ENCODE measurements at regions not wholly inside any gene's neighbourhood (a gene's known extent, or its start where the extent isn't known, plus 50 kb on each side); places are given as distances from the start of the nearest gene placed in this dataset.
"Not testable (repeated sequence)": the region's sequence is repeated elsewhere in the genome, so short reads cannot be mapped to it uniquely, and the experiment has no call there.

- no peaks in the 10 kb centered on the region for H3K9me3 Mint-ChIP-seq (ENCODE audit: unreplicated experiment)
- no peak for TF ChIP-seq CTCF (IDR thresholded peaks at IDR 0.05; ENCODE audit: unreplicated experiment)
- H3K4me3 Mint-ChIP-seq (ENCODE audit: unreplicated experiment) = no peak overlapping the region
- no peak for DNase-seq (ENCODE audit: low spot score)
- H3K27me3 Mint-ChIP-seq (ENCODE audit: unreplicated experiment) = no peaks in the 10 kb centered on the region
- H3K36me3 Mint-ChIP-seq (ENCODE audit: low read depth, unreplicated experiment) = no peaks in the 10 kb centered on the region
- no peaks in the 10 kb centered on the region for H3K4me1 Mint-ChIP-seq (ENCODE audit: unreplicated experiment)
- no peak overlapping the region for H3K27ac Mint-ChIP-seq (ENCODE audit: unreplicated experiment)
Measured at GRCh38 chr7:9349625-9350024, 916.2 kb downstream of the NXPH1 start.

DNA sequence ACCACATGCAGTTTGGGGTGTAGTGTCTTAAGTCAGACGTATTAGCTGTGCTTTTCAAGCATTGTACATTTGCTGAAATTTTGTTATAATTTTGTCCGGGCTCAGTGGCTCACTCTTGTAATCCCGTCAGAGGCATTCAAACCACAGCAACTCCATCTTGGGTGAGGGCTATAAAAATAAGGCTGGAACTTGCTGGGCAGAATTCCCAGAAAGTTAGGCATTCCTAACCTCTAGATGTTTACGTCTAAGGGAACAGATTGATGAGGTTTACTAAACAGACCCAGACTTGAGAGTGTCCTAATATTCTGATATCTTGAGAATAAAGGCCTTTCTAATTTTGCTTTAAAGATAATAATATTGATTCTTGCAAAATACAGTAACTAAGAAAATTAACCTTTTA lies 957.8 kb downstream of the NXPH1 start:
- peaks cover 6% of the 10 kb centered on the region for H3K27me3 Mint-ChIP-seq (ENCODE audit: unreplicated experiment)
- DNase-seq (ENCODE audit: low spot score) = no peak
- H3K9me3 Mint-ChIP-seq (ENCODE audit: unreplicated experiment) = peaks cover 3% of the 10 kb centered on the region
- no peaks in the 10 kb centered on the region for H3K36me3 Mint-ChIP-seq (ENCODE audit: low read depth, unreplicated experiment)
- TF ChIP-seq CTCF (IDR thresholded peaks at IDR 0.05; ENCODE audit: unreplicated experiment) = no peak
- no peaks in the 10 kb centered on the region for H3K4me1 Mint-ChIP-seq (ENCODE audit: unreplicated experiment)
- H3K4me3 Mint-ChIP-seq (ENCODE audit: unreplicated experiment) = no peak overlapping the region
- H3K27ac Mint-ChIP-seq (ENCODE audit: unreplicated experiment) = no peak overlapping the region

DNA sequence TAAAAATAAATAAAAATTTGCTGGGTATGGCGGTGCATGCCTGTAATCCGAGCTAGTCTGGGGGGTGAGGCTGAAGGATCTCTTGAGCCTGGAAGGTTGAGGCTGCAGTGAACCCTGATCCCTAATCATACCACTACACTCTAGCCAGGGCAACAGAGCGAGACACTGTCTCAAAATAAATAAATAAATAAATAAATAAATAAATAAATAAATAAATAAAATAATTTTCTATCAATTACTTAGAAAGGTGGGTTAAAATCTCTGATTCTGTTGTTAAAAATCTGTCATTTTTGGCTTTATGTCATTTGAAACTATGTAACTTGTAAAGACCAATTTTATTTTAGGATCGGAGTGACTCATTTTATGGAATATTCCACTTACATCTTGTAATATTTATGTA lies 958.6 kb downstream of the NXPH1 start:
- H3K4me1 Mint-ChIP-seq (ENCODE audit: unreplicated experiment) = no peaks in the 10 kb centered on the region
- H3K27me3 Mint-ChIP-seq (ENCODE audit: unreplicated experiment) = peaks cover 6% of the 10 kb centered on the region
- no peak for DNase-seq (ENCODE audit: low spot score)
- no peaks in the 10 kb centered on the region for H3K36me3 Mint-ChIP-seq (ENCODE audit: low read depth, unreplicated experiment)
- peaks cover 3% of the 10 kb centered on the region for H3K9me3 Mint-ChIP-seq (ENCODE audit: unreplicated experiment)
- H3K4me3 Mint-ChIP-seq (ENCODE audit: unreplicated experiment) = no peak overlapping the region
- TF ChIP-seq CTCF (IDR thresholded peaks at IDR 0.05; ENCODE audit: unreplicated experiment) = no peak
- H3K27ac Mint-ChIP-seq (ENCODE audit: unreplicated experiment) = no peak overlapping the region

- not testable (repeated sequence) for H3K27ac Mint-ChIP-seq (ENCODE audit: unreplicated experiment); DNase-seq (ENCODE audit: low spot score); H3K4me3 Mint-ChIP-seq (ENCODE audit: unreplicated experiment); H3K27me3 Mint-ChIP-seq (ENCODE audit: unreplicated experiment); H3K9me3 Mint-ChIP-seq (ENCODE audit: unreplicated experiment); H3K36me3 Mint-ChIP-seq (ENCODE audit: low read depth, unreplicated experiment); H3K4me1 Mint-ChIP-seq (ENCODE audit: unreplicated experiment)
Measured at GRCh38 chr7:9404386-9404785, 971.0 kb downstream of the NXPH1 start.

DNA sequence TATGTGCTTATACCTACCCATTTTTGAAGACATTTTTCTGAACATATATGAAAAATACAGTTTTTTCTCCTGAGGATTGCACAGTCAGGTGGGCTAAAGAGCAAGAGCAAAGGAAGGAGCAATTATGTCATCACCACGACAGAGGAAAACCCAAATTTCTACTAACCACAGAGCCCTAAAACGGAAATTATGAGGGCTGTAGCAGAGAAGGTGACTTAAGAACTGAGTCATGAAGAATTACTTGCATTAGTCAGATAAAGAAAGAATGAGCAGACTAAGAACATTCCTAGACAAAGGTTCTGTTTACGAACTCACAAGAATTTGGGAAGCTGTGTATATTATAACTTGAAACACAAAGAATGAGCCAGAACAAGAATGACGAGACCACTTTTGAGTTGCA lies 974.4 kb downstream of the NXPH1 start:
- DNase-seq (ENCODE audit: low spot score) = no peak
- no peak for TF ChIP-seq CTCF (IDR thresholded peaks at IDR 0.05; ENCODE audit: unreplicated experiment)
- Mint-ChIP-seq H3K27ac (ENCODE audit: unreplicated experiment) (no peak overlapping the region), H3K4me3 (ENCODE audit: unreplicated experiment) (no peak overlapping the region), H3K27me3 (ENCODE audit: unreplicated experiment) (no peaks in the 10 kb centered on the region), H3K4me1 (ENCODE audit: unreplicated experiment) (no peaks in the 10 kb centered on the region), H3K36me3 (ENCODE audit: low read depth, unreplicated experiment) (no peaks in the 10 kb centered on the region), H3K9me3 (ENCODE audit: unreplicated experiment) (no peaks in the 10 kb centered on the region)

GRCh38 chr7:9453521-9453920 lies 1020.1 kb downstream of the NXPH1 start:
- Mint-ChIP-seq H3K36me3 (ENCODE audit: low read depth, unreplicated experiment) (no peaks in the 10 kb centered on the region), H3K27me3 (ENCODE audit: unreplicated experiment) (no peaks in the 10 kb centered on the region), H3K27ac (ENCODE audit: unreplicated experiment) (no peak overlapping the region), H3K4me3 (ENCODE audit: unreplicated experiment) (no peak overlapping the region), H3K9me3 (ENCODE audit: unreplicated experiment) (no peaks in the 10 kb centered on the region), H3K4me1 (ENCODE audit: unreplicated experiment) (no peaks in the 10 kb centered on the region)
- DNase-seq (ENCODE audit: low spot score) = no peak
- TF ChIP-seq CTCF (IDR thresholded peaks at IDR 0.05; ENCODE audit: unreplicated experiment) = no peak

Data from endothelial cell (in vitro differentiated cells).